ENCODE measurements at regions not wholly inside any gene's neighbourhood (a gene's known extent, or its start where the extent isn't known, plus 50 kb on each side); places are given as distances from the start of the nearest gene placed in this dataset.

DNA sequence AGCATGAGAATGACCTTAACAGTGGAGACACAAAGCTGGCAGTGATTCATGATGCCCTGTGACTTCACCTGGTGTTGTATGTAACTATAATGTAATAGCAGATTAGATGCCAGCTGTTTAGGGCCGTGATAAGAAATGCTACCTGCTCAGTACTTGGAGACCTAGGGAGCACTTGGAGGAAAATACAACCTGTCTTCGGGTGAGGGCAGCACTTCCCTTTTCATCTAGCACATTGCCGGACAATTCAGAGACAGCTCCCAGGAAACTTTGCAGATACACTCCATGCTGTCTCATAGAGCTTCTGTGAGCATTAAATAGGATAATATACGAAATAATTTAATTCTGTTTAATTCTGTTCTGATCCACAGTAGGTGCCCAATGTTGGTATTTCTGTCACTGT lies 668.5 kb downstream of the TSN start:
- TF ChIP-seq CTCF (IDR thresholded peaks at IDR 0.05; ENCODE audit: low read depth, low read length) (no peak), POLR2A (IDR thresholded peaks at IDR 0.05; ENCODE audit: extremely low read depth, insufficient read length) (no peak)
- TF ChIP-seq, protein P1, sequence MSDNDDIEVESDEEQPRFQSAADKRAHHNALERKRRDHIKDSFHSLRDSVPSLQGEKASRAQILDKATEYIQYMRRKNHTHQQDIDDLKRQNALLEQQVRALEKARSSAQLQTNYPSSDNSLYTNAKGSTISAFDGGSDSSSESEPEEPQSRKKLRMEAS (IDR thresholded peaks at IDR 0.05; ENCODE audit: low read depth, low read length), result no peak
